PC-3 (cell line): ENCODE measurements at regions not wholly inside any gene's neighbourhood (a gene's known extent, or its start where the extent isn't known, plus 50 kb on each side); places are given as distances from the start of the nearest gene placed in this dataset.

Source experiments
- ATAC-seq: fragments of 200-7000 bp; cut with Tn5 transposase; 2 replicates; pipeline ENCODE4 v1.9.1; 2020; ENCODE audit warnings: mild to moderate bottlenecking, moderate library complexity
- BruUV-seq: library from RNA; stranded (reverse); fragments of 400-500 nt; replicated peaks from 2 replicates; lab custom pipeline; 2021; lab: Mats Ljungman, UMichigan
- CTCF ChIA-PET: fragments of 300-600 bp; sonication (Branson Sonifier 250); formaldehyde crosslinking; loops from one replicate; lab custom pipeline; 2022; ENCODE audit warnings: antibody characterized with exemption; lab: Charles Lee
- POLR2A ChIA-PET: fragments of 300-600 bp; sonication (Branson Sonifier 250); formaldehyde crosslinking; loops from one replicate; lab custom pipeline; 2022; ENCODE audit warnings: antibody characterized with exemption; ENCODE audit not compliant: unreplicated experiment; lab: Charles Lee
- DNase-seq: peaks from one replicate; pipeline ENCODE4 v3.0.0-alpha.2; 2015
- H2AFZ ChIP-seq: fragments of 300-600 bp; sonication (generic); 2 replicates; pipeline ENCODE4 v1.6.0; 2016; ENCODE audit warnings: antibody characterized with exemption, low read length
- H3F3A ChIP-seq: fragments of 300-600 bp; sonication (generic); one replicate; pipeline ENCODE4 v1.6.0; 2017; ENCODE audit warnings: antibody characterized with exemption, low read length, control low read depth, mild to moderate bottlenecking; ENCODE audit not compliant: unreplicated experiment
- H3K27ac ChIP-seq: fragments of 300-600 bp; sonication (generic); 2 replicates; pipeline ENCODE4 v1.5.1; 2016; ENCODE audit warnings: mild to moderate bottlenecking, low read length
- H3K27me3 ChIP-seq: fragments of 300-600 bp; sonication (generic); 2 replicates; pipeline ENCODE4 v1.6.1; 2016; ENCODE audit warnings: low read length, mixed read lengths
- H3K36me3 ChIP-seq: fragments of 300-600 bp; sonication (generic); 2 replicates; pipeline ENCODE4 v1.6.1; 2016; ENCODE audit warnings: low read depth, mixed run types, low read length, mixed read lengths
- H3K4me1 ChIP-seq: fragments of 300-600 bp; sonication (generic); 2 replicates; pipeline ENCODE4 v1.5.1; 2016; ENCODE audit warnings: low read length; ENCODE audit not compliant: insufficient read depth
- H3K4me2 ChIP-seq: fragments of 300-600 bp; sonication (generic); 2 replicates; pipeline ENCODE4 v1.6.0; 2016; ENCODE audit warnings: low read length
- H3K4me3 ChIP-seq: fragments of 300-600 bp; sonication (generic); 2 replicates; pipeline ENCODE4 v1.5.1; 2016; ENCODE audit warnings: mild to moderate bottlenecking, low read length, mixed read lengths
- H3K79me2 ChIP-seq: fragments of 300-600 bp; sonication (generic); 2 replicates; pipeline ENCODE4 v1.6.1; 2017; ENCODE audit warnings: low read length, mixed read lengths
- H3K9ac ChIP-seq: fragments of 300-600 bp; sonication (generic); 2 replicates; pipeline ENCODE4 v1.6.0; 2016; ENCODE audit warnings: mild to moderate bottlenecking, low read length
- H3K9me2 ChIP-seq: fragments of 300-600 bp; sonication (generic); replicated peaks from 2 replicates; pipeline ENCODE4 v1.6.1; 2016; ENCODE audit warnings: mixed run types, low read length, mixed read lengths
- H3K9me3 ChIP-seq: fragments of 300-600 bp; sonication (generic); 2 replicates; pipeline ENCODE4 v1.6.1; 2016; ENCODE audit warnings: low read length, mixed read lengths
- H4K20me1 ChIP-seq: fragments of 300-600 bp; sonication (generic); 2 replicates; pipeline ENCODE4 v1.6.1; 2016; ENCODE audit warnings: low read length, mixed read lengths
- EZH2 ChIP-seq: fragments of 300-600 bp; sonication (generic); IDR thresholded peaks from one replicate; pipeline ENCODE4 v1.6.1; 2017; ENCODE audit warnings: antibody characterized with exemption, mild to moderate bottlenecking, low read length; ENCODE audit not compliant: unreplicated experiment
- EZH2phosphoT487 ChIP-seq: fragments of 300-600 bp; sonication (generic); IDR thresholded peaks from 2 replicates; pipeline ENCODE4 v1.6.1; 2018; ENCODE audit warnings: mild to moderate bottlenecking, antibody characterized with exemption, low read length, borderline replicate concordance
- intact Hi-C: fragments of 100-400 bp; cut with micrococcal nuclease; formaldehyde crosslinking; loops from 2 replicates; pipeline ENCODE4 v1.9.0; 2023
- TF ChIP-seq, protein P1 (sequence below): fragments of 300-600 bp; sonication (generic); conservative IDR thresholded peaks from 2 replicates; pipeline ENCODE4 v1.5.1; 2017; ENCODE audit warnings: antibody characterized with exemption, low read depth, mild to moderate bottlenecking, low read length

GRCh38 chr7:17134786-17135185 lies 163.7 kb upstream of the AHR start:
- H3K9me2 ChIP-seq: no peaks in the 10 kb centered on the region; the same call in 1 of the 2 replicates
- H3K27me3 ChIP-seq: no peaks in the 10 kb centered on the region
- TF ChIP-seq EZH2phosphoT487 (no peak), EZH2 (no peak)
- TF ChIP-seq, protein P1, sequence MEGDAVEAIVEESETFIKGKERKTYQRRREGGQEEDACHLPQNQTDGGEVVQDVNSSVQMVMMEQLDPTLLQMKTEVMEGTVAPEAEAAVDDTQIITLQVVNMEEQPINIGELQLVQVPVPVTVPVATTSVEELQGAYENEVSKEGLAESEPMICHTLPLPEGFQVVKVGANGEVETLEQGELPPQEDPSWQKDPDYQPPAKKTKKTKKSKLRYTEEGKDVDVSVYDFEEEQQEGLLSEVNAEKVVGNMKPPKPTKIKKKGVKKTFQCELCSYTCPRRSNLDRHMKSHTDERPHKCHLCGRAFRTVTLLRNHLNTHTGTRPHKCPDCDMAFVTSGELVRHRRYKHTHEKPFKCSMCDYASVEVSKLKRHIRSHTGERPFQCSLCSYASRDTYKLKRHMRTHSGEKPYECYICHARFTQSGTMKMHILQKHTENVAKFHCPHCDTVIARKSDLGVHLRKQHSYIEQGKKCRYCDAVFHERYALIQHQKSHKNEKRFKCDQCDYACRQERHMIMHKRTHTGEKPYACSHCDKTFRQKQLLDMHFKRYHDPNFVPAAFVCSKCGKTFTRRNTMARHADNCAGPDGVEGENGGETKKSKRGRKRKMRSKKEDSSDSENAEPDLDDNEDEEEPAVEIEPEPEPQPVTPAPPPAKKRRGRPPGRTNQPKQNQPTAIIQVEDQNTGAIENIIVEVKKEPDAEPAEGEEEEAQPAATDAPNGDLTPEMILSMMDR: no peak
- ChIA-PET POLR2A (no interaction called here), CTCF (no interaction called here)
- H3K9me3 ChIP-seq: no peaks in the 10 kb centered on the region
- no peak overlapping the region for H3K4me3 ChIP-seq
- H3K4me2 ChIP-seq: no peak overlapping the region
- ATAC-seq (no peak), DNase-seq (no peak)
- no TSS peak for BruUV-seq
- H2AFZ ChIP-seq: no peak overlapping the region
- H3F3A ChIP-seq: peaks cover 9% of the 10 kb centered on the region
- H3K79me2 ChIP-seq: no peaks in the 10 kb centered on the region
- no peak overlapping the region for H3K9ac ChIP-seq
- no peak overlapping the region for H3K27ac ChIP-seq
- H4K20me1 ChIP-seq: no peaks in the 10 kb centered on the region
- H3K4me1 ChIP-seq: peaks cover 35% of the 10 kb centered on the region
- H3K36me3 ChIP-seq: no peaks in the 10 kb centered on the region
- intact Hi-C loops: no loop called here

- Histone ChIP-seq H4K20me1 (no peaks in the 10 kb centered on the region), H3K4me1 (peaks cover 34% of the 10 kb centered on the region), H3K27me3 (no peaks in the 10 kb centered on the region), H3K9me3 (no peaks in the 10 kb centered on the region), H3K9me2 (no peaks in the 10 kb centered on the region; the same call in 1 of the 2 replicates), H3K9ac (no peak overlapping the region), H3K4me3 (no peak overlapping the region), H3K36me3 (no peaks in the 10 kb centered on the region), H3K79me2 (no peaks in the 10 kb centered on the region), H3K4me2 (no peak overlapping the region), H3K27ac (no peak overlapping the region), H2AFZ (no peak overlapping the region), H3F3A (peaks cover 9% of the 10 kb centered on the region)
- TF ChIP-seq EZH2phosphoT487: no peak
- no peak for TF ChIP-seq EZH2
- TF ChIP-seq, protein P1: no peak
- no TSS peak for BruUV-seq
- DNase-seq: no peak
- intact Hi-C loops: no loop called here
- ChIA-PET CTCF (no interaction called here), POLR2A (no interaction called here)
- ATAC-seq: no peak
These were observed 162.3 kb upstream of the AHR start for GRCh38 chr7:17136126-17136525.

- ChIA-PET POLR2A (no interaction called here), CTCF (no interaction called here)
- peak overlapping the region; percentile 7; the same call in 1 of the 2 replicates for H3K4me3 ChIP-seq
- ATAC-seq (peak; percentile 20), DNase-seq (peak; percentile 56)
- H3F3A ChIP-seq: peaks cover 9% of the 10 kb centered on the region
- peaks cover 56% of the 10 kb centered on the region for H3K4me1 ChIP-seq
- intact Hi-C loops: loop anchor here (1.0 to 2.0 kb wide), 2 partner anchors 9 to 160 kb away; partner anchors contain the start of gene AHR
- TSS peak; percentile 25 for BruUV-seq
- no peaks in the 10 kb centered on the region for H3K79me2 ChIP-seq
- H3K36me3 ChIP-seq: no peaks in the 10 kb centered on the region
- no peaks in the 10 kb centered on the region for H3K27me3 ChIP-seq
- peak overlapping the region; percentile 72 for H3K4me2 ChIP-seq
- peak overlapping the region; percentile 95 for H3K27ac ChIP-seq
- no peak overlapping the region for H2AFZ ChIP-seq
- H3K9me3 ChIP-seq: no peaks in the 10 kb centered on the region
- peak overlapping the region; percentile 87 for H3K9ac ChIP-seq
- no peaks in the 10 kb centered on the region for H4K20me1 ChIP-seq
- no peaks in the 10 kb centered on the region; the same call in 1 of the 2 replicates for H3K9me2 ChIP-seq
- TF ChIP-seq, protein P1: no peak
- TF ChIP-seq EZH2: no peak
- TF ChIP-seq EZH2phosphoT487: no peak
These were observed 159.4 kb upstream of the AHR start for GRCh38 chr7:17139081-17139480.
